ENCODE measurements at regions not wholly inside any gene's neighbourhood (a gene's known extent, or its start where the extent isn't known, plus 50 kb on each side); places are given as distances from the start of the nearest gene placed in this dataset.
"Not testable (repeated sequence)": the region's sequence is repeated elsewhere in the genome, so short reads cannot be mapped to it uniquely, and the experiment has no call there.

GRCh38 chr15:96201696-96202095 is 128.8 kb upstream of the NR2F2 start:
- Histone ChIP-seq H3K79me2 (ENCODE audit: insufficient read depth, low read length) (no peaks in the 10 kb centered on the region), H3K27me3 (ENCODE audit: insufficient read depth, low read length, poor library complexity) (no peaks in the 10 kb centered on the region), H3K4me2 (ENCODE audit: insufficient read depth, low read length) (no peak overlapping the region), H2AFZ (ENCODE audit: low read depth, low read length) (no peak overlapping the region), H3K36me3 (ENCODE audit: insufficient read depth, low read length) (no peaks in the 10 kb centered on the region), H3K4me3 (ENCODE audit: low read depth in 1 of 2, low read length in 2 of 2) (no peak overlapping the region), H3K9ac (ENCODE audit: low read depth, low read length) (no peak overlapping the region), H3K9me3 (ENCODE audit: insufficient read depth, low read length, severe bottlenecking) (no peaks in the 10 kb centered on the region), H3K27ac (ENCODE audit: low read length) (no peak overlapping the region), H3K4me1 (ENCODE audit: insufficient read depth, low read length) (no peaks in the 10 kb centered on the region), H4K20me1 (ENCODE audit: insufficient read depth, low read length) (no peaks in the 10 kb centered on the region)
- ATAC-seq (ENCODE audit: insufficient read depth, low read depth), result no peak
- no peak for DNase-seq
- TF ChIP-seq, protein P1, sequence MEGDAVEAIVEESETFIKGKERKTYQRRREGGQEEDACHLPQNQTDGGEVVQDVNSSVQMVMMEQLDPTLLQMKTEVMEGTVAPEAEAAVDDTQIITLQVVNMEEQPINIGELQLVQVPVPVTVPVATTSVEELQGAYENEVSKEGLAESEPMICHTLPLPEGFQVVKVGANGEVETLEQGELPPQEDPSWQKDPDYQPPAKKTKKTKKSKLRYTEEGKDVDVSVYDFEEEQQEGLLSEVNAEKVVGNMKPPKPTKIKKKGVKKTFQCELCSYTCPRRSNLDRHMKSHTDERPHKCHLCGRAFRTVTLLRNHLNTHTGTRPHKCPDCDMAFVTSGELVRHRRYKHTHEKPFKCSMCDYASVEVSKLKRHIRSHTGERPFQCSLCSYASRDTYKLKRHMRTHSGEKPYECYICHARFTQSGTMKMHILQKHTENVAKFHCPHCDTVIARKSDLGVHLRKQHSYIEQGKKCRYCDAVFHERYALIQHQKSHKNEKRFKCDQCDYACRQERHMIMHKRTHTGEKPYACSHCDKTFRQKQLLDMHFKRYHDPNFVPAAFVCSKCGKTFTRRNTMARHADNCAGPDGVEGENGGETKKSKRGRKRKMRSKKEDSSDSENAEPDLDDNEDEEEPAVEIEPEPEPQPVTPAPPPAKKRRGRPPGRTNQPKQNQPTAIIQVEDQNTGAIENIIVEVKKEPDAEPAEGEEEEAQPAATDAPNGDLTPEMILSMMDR (IDR thresholded peaks at IDR 0.05; ENCODE audit: borderline replicate concordance, extremely low read depth, low read length, poor library complexity, severe bottlenecking), result no peak
- no peak for TF ChIP-seq EZH2 (IDR thresholded peaks at IDR 0.05; ENCODE audit: borderline replicate concordance, low read depth, low read length, severe bottlenecking)

DNA sequence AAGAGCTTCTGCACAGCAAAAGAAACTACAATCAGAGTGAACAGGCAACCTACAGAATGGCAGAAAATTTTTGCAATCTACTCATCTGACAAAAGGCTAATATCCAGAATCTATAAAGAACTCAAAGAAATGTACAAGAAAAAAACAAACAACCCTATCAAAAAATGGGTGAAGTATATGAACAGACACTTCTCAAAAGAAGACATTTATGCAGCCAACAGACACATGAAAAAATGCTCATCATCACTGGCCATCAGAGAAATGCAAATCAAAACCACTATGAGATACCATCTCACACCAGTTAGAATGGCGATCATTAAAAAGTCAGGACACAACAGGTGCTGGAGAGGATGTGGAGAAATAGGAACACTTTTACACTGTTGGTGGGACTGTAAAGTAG is 124.9 kb upstream of the NR2F2 start:
- H3K9me3 ChIP-seq (ENCODE audit: insufficient read depth, low read length, severe bottlenecking); H3K36me3 ChIP-seq (ENCODE audit: insufficient read depth, low read length); H3K27ac ChIP-seq (ENCODE audit: low read length); H3K4me1 ChIP-seq (ENCODE audit: insufficient read depth, low read length); H3K4me2 ChIP-seq (ENCODE audit: insufficient read depth, low read length); H3K79me2 ChIP-seq (ENCODE audit: insufficient read depth, low read length); H3K9ac ChIP-seq (ENCODE audit: low read depth, low read length); H3K4me3 ChIP-seq (ENCODE audit: low read depth in 1 of 2, low read length in 2 of 2); H4K20me1 ChIP-seq (ENCODE audit: insufficient read depth, low read length); ATAC-seq (ENCODE audit: insufficient read depth, low read depth); DNase-seq; H2AFZ ChIP-seq (ENCODE audit: low read depth, low read length); H3K27me3 ChIP-seq (ENCODE audit: insufficient read depth, low read length, poor library complexity): not testable (repeated sequence)

GRCh38 chr15:96207377-96208006 is 123.0 kb upstream of the NR2F2 start:
- no peaks in the 10 kb centered on the region for H3K27me3 ChIP-seq (ENCODE audit: insufficient read depth, low read length, poor library complexity)
- DNase-seq (no peak), ATAC-seq (ENCODE audit: insufficient read depth, low read depth) (no peak)
- H3K9me3 ChIP-seq (ENCODE audit: insufficient read depth, low read length, severe bottlenecking), result no peaks in the 10 kb centered on the region
- no peak overlapping the region for H2AFZ ChIP-seq (ENCODE audit: low read depth, low read length)
- no peak overlapping the region for H3K4me2 ChIP-seq (ENCODE audit: insufficient read depth, low read length)
- no peak overlapping the region for H3K27ac ChIP-seq (ENCODE audit: low read length)
- H3K79me2 ChIP-seq (ENCODE audit: insufficient read depth, low read length), result no peaks in the 10 kb centered on the region
- H3K4me1 ChIP-seq (ENCODE audit: insufficient read depth, low read length), result no peaks in the 10 kb centered on the region
- H3K36me3 ChIP-seq (ENCODE audit: insufficient read depth, low read length), result no peaks in the 10 kb centered on the region
- no peaks in the 10 kb centered on the region for H4K20me1 ChIP-seq (ENCODE audit: insufficient read depth, low read length)
- no peak overlapping the region for H3K4me3 ChIP-seq (ENCODE audit: low read depth in 1 of 2, low read length in 2 of 2)
- no peak overlapping the region for H3K9ac ChIP-seq (ENCODE audit: low read depth, low read length)
- TF ChIP-seq, protein P1 (IDR thresholded peaks at IDR 0.05; ENCODE audit: borderline replicate concordance, extremely low read depth, low read length, poor library complexity, severe bottlenecking), result no peak
- no peak for TF ChIP-seq EZH2 (IDR thresholded peaks at IDR 0.05; ENCODE audit: borderline replicate concordance, low read depth, low read length, severe bottlenecking)

GRCh38 chr15:96209285-96209735 is 121.2 kb upstream of the NR2F2 start:
- Histone ChIP-seq H3K27me3 (ENCODE audit: insufficient read depth, low read length, poor library complexity) (no peaks in the 10 kb centered on the region), H3K27ac (ENCODE audit: low read length) (no peak overlapping the region), H3K9me3 (ENCODE audit: insufficient read depth, low read length, severe bottlenecking) (no peaks in the 10 kb centered on the region), H3K79me2 (ENCODE audit: insufficient read depth, low read length) (no peaks in the 10 kb centered on the region), H3K4me1 (ENCODE audit: insufficient read depth, low read length) (no peaks in the 10 kb centered on the region), H3K4me3 (ENCODE audit: low read depth in 1 of 2, low read length in 2 of 2) (no peak overlapping the region), H3K36me3 (ENCODE audit: insufficient read depth, low read length) (no peaks in the 10 kb centered on the region), H3K9ac (ENCODE audit: low read depth, low read length) (no peak overlapping the region), H2AFZ (ENCODE audit: low read depth, low read length) (no peak overlapping the region), H4K20me1 (ENCODE audit: insufficient read depth, low read length) (no peaks in the 10 kb centered on the region), H3K4me2 (ENCODE audit: insufficient read depth, low read length) (no peak overlapping the region)
- no peak for ATAC-seq (ENCODE audit: insufficient read depth, low read depth)
- DNase-seq, result no peak
- no peak for TF ChIP-seq EZH2 (IDR thresholded peaks at IDR 0.05; ENCODE audit: borderline replicate concordance, low read depth, low read length, severe bottlenecking)
- TF ChIP-seq, protein P1 (IDR thresholded peaks at IDR 0.05; ENCODE audit: borderline replicate concordance, extremely low read depth, low read length, poor library complexity, severe bottlenecking), result no peak
